Transverse colon (tissue), 3 donors: ENCODE measurements at regions not wholly inside any gene's neighbourhood (a gene's known extent, or its start where the extent isn't known, plus 50 kb on each side); places are given as distances from the start of the nearest gene placed in this dataset.

Experiments used
- EP300 ChIP-seq: sonication (generic); formaldehyde crosslinking; IDR thresholded peaks from one replicate; pipeline ENCODE4 v1.6.1; 2017; ENCODE audit warnings: antibody characterized with exemption, low read depth
- POLR2AphosphoS5 ChIP-seq, 3 donors: sonication (generic); formaldehyde crosslinking; IDR thresholded peaks; one replicate each; pipeline ENCODE4 v1.6.1; 2016; ENCODE audit warnings: antibody characterized with exemption in 3 of 3

GRCh38 chr6:81861281-81861680 lies 108.8 kb upstream of the TENT5A start:
- TF ChIP-seq POLR2AphosphoS5 (IDR thresholded peaks at IDR 0.05) (no peak), EP300 (no peak)
